ENCODE measurements at regions not wholly inside any gene's neighbourhood (a gene's known extent, or its start where the extent isn't known, plus 50 kb on each side); places are given as distances from the start of the nearest gene placed in this dataset.

GRCh38 chr3:188021502-188022040 lies 132.4 kb upstream of the LPP start:
- TF ChIP-seq CTCF (conservative IDR thresholded peaks at IDR 0.05) (no peak), ZFX (IDR thresholded peaks at IDR 0.05) (no peak)
